Natural killer cell (primary cell): ENCODE measurements at regions not wholly inside any gene's neighbourhood (a gene's known extent, or its start where the extent isn't known, plus 50 kb on each side); places are given as distances from the start of the nearest gene placed in this dataset.

Source experiments
- ATAC-seq, 3 donors: fragments of 150-1000 bp in 2 of 3; fragments of 200-7000 bp in 1 of 3; cut with Tn5 transposase; 1 replicate in 1 of 3; 2 replicates in 2 of 3; pipeline ENCODE4 v1.10.0; 2021; ENCODE audit warnings: mild to moderate bottlenecking in 2 of 3, moderate library complexity in 2 of 3
- DNase-seq, 2 donors: peaks; one replicate each; pipeline versions ENCODE4 v3.0.0 to v3.0.0-alpha.2; 2013 to 2021; ENCODE audit warnings: mixed read lengths in 1 of 2
- H3K27ac ChIP-seq: one replicate; pipeline ENCODE4 v1.5.1; 2013; ENCODE audit warnings: mild to moderate bottlenecking, low read length
- H3K27me3 ChIP-seq: one replicate; pipeline ENCODE4 v1.6.1; 2013; ENCODE audit warnings: low read length; ENCODE audit not compliant: control insufficient read depth, insufficient read depth
- H3K36me3 ChIP-seq: one replicate; pipeline ENCODE4 v1.6.1; 2013; ENCODE audit warnings: low read length; ENCODE audit not compliant: control insufficient read depth, insufficient read depth
- H3K4me1 ChIP-seq: one replicate; pipeline ENCODE4 v1.6.1; 2013; ENCODE audit warnings: low read length; ENCODE audit not compliant: control insufficient read depth, insufficient read depth
- H3K4me3 ChIP-seq: one replicate; pipeline ENCODE4 v1.5.1; 2013; ENCODE audit warnings: low read length
- H3K9me3 ChIP-seq: one replicate; pipeline ENCODE4 v1.6.1; 2013; ENCODE audit warnings: low read length; ENCODE audit not compliant: control insufficient read depth, insufficient read depth
- H3K27ac Mint-ChIP-seq, 2 donors: one replicate each; pipeline ENCODE4 v1.8.0; 2022; ENCODE audit warnings: mild to moderate bottlenecking in 2 of 2, mixed read lengths in 2 of 2, moderate library complexity in 1 of 2
- H3K27me3 Mint-ChIP-seq, 2 donors: one replicate each; pipeline ENCODE4 v1.8.0; 2022; ENCODE audit warnings: low read depth in 2 of 2, mixed read lengths in 2 of 2
- H3K36me3 Mint-ChIP-seq: one replicate; pipeline ENCODE4 v1.8.0; 2022; ENCODE audit warnings: mixed read lengths
- H3K4me1 Mint-ChIP-seq, 2 donors: one replicate each; pipeline ENCODE4 v1.8.0; 2022; ENCODE audit warnings: mixed read lengths in 2 of 2
- H3K4me3 Mint-ChIP-seq: one replicate; pipeline ENCODE4 v1.8.0; 2022; ENCODE audit warnings: mild to moderate bottlenecking, moderate library complexity, mixed read lengths
- H3K9me3 Mint-ChIP-seq, 2 donors: one replicate each; pipeline ENCODE4 v1.8.0; 2022; ENCODE audit warnings: mixed read lengths in 2 of 2
- WGBS: methylation state at CpG from one replicate; pipeline ENCODE4 v1.1.7; 2013; ENCODE audit warnings: missing lambda C conversion rate; ENCODE audit not compliant: insufficient coverage; 5-methylcytosine and 5-hydroxymethylcytosine counted together
- intact Hi-C: fragments of 100-400 bp; cut with micrococcal nuclease; formaldehyde crosslinking; loops from one replicate; pipeline ENCODE4 v1.14.2; 2022
- TF ChIP-seq, protein P1 (sequence below): fragments of 200-600 bp; IDR thresholded peaks from one replicate; pipeline ENCODE4 v1.8.0; 2022; ENCODE audit warnings: antibody characterized with exemption

DNA sequence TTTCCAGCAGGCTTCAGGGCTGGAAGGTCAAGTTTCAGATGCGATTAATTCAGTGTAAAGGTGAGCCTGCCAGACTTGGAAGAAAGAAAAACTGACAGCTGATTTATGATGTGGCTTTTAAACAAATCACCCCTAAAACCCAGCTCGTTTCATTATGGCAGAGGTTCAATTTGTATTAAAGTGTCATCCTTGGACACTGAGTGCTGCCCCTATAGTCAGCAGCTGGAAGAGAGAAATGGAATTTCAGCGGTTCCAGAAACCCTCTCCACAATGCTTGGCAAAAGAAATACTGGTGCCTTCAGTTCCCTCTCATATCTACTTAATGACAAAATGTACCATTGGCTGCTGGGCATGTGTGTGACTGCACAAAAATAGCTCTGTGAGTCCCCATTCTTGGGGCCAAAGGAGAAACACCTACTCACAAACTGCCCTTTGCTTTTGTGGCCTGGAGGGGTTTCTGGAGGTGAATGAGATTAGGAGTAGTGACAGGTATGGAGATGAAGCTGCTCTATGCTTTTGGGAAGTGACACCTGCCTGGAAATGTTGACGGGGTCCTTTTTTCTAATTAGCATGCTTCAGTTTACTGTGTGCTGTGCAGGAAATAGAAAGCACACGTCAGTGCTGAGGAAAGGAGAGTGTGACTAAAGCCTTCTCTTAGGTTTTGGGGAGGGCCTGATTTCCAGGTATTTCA is 95.1 kb upstream of the TSPAN2 start:
- no peaks in the 10 kb centered on the region for H3K36me3 Mint-ChIP-seq
- H3K27ac ChIP-seq, result no peak overlapping the region
- no peaks in the 10 kb centered on the region for H3K36me3 ChIP-seq
- H3K4me3 Mint-ChIP-seq, result no peak overlapping the region
- H3K4me1 ChIP-seq, result no peaks in the 10 kb centered on the region
- no peaks in the 10 kb centered on the region for H3K9me3 ChIP-seq
- TF ChIP-seq, protein P1, sequence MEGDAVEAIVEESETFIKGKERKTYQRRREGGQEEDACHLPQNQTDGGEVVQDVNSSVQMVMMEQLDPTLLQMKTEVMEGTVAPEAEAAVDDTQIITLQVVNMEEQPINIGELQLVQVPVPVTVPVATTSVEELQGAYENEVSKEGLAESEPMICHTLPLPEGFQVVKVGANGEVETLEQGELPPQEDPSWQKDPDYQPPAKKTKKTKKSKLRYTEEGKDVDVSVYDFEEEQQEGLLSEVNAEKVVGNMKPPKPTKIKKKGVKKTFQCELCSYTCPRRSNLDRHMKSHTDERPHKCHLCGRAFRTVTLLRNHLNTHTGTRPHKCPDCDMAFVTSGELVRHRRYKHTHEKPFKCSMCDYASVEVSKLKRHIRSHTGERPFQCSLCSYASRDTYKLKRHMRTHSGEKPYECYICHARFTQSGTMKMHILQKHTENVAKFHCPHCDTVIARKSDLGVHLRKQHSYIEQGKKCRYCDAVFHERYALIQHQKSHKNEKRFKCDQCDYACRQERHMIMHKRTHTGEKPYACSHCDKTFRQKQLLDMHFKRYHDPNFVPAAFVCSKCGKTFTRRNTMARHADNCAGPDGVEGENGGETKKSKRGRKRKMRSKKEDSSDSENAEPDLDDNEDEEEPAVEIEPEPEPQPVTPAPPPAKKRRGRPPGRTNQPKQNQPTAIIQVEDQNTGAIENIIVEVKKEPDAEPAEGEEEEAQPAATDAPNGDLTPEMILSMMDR, result no peak
- H3K4me1 Mint-ChIP-seq, result no peaks in the 10 kb centered on the region
- H3K27me3 ChIP-seq, result no peaks in the 10 kb centered on the region
- ATAC-seq, result no peak
- no peaks in the 10 kb centered on the region for H3K9me3 Mint-ChIP-seq
- 85% methylated on average over 4 of the region's 5 CpGs for WGBS
- DNase-seq, result no peak
- H3K27ac Mint-ChIP-seq, result no peak overlapping the region
- intact Hi-C loops, result no loop called here
- H3K27me3 Mint-ChIP-seq, result peaks cover 7 to 21% of the 10 kb centered on the region in 2 donors
- H3K4me3 ChIP-seq, result no peak overlapping the region

DNA sequence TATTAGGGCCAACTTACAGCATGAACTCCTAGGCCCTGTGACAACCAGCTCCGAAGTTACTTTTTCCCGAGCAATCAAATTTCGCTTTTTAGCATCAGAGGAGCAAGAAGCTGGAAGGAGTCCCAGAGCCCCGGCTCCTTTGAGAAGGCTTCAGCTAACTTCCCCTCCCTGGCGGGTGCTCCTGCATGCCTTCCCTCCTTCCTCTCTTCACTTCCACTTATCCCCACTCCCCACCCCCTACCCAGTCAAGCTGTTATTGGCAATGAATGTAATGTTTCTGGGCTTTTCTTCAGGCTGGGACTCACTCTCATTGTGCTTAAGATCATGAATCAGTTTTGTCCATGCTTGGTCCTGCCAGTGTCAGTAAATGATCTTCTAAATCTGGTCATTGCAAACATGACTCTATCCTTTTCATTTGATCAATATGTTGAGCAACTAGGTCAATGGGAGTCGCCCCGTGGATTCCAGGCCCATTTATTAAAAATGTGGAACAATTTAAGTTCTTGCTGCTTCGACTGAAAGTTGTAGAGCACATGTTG is 94.5 kb upstream of the TSPAN2 start:
- DNase-seq (no peak), ATAC-seq (no peak)
- Histone ChIP-seq H3K27ac (no peak overlapping the region), H3K4me1 (no peaks in the 10 kb centered on the region), H3K9me3 (no peaks in the 10 kb centered on the region), H3K4me3 (no peak overlapping the region), H3K36me3 (no peaks in the 10 kb centered on the region), H3K27me3 (no peaks in the 10 kb centered on the region)
- peaks cover 7 to 23% of the 10 kb centered on the region in 2 donors for H3K27me3 Mint-ChIP-seq
- no peaks in the 10 kb centered on the region for H3K9me3 Mint-ChIP-seq
- intact Hi-C loops, result no loop called here
- no peaks in the 10 kb centered on the region for H3K36me3 Mint-ChIP-seq
- TF ChIP-seq, protein P1, result no peak
- no peak overlapping the region for H3K27ac Mint-ChIP-seq
- H3K4me1 Mint-ChIP-seq, result no peaks in the 10 kb centered on the region
- WGBS, result 66% methylated on average over 8 of the region's 8 CpGs
- no peak overlapping the region for H3K4me3 Mint-ChIP-seq

DNA sequence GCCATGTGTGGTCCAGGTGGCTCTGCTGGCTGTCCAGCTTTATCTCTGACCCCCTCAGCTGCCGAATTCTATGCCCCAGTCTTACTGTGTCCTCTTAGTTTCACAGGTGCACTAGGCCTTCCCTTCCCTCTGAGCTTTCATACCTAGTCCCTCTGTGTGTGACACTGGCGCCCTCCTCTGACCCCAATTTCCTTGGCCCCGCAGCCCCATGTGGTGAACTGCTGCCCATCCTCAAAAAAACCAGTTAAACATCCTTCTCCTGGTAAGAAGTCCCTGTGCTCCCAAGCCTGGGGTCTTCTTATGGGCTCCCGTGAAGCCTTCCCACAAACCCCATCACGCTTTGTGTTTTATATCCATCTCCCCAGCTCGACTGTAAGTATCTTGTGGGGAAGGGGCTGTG is 93.9 kb upstream of the TSPAN2 start:
- peak in 1 of 2 donors; percentile 3 for DNase-seq
- Mint-ChIP-seq H3K27me3 (peaks cover 7 to 24% of the 10 kb centered on the region in 2 donors), H3K36me3 (no peaks in the 10 kb centered on the region), H3K4me3 (no peak overlapping the region), H3K9me3 (no peaks in the 10 kb centered on the region), H3K27ac (no peak overlapping the region), H3K4me1 (no peaks in the 10 kb centered on the region)
- H3K27me3 ChIP-seq, result no peaks in the 10 kb centered on the region
- ATAC-seq, result no peak
- H3K27ac ChIP-seq, result no peak overlapping the region
- intact Hi-C loops, result no loop called here
- H3K4me1 ChIP-seq, result no peaks in the 10 kb centered on the region
- TF ChIP-seq, protein P1, result no peak
- no peaks in the 10 kb centered on the region for H3K9me3 ChIP-seq
- WGBS, result 76% methylated on average over 4 of the region's 6 CpGs
- H3K36me3 ChIP-seq, result no peaks in the 10 kb centered on the region
- no peak overlapping the region for H3K4me3 ChIP-seq
